OCI-LY7 (cell line): ENCODE measurements at regions not wholly inside any gene's neighbourhood (a gene's known extent, or its start where the extent isn't known, plus 50 kb on each side); places are given as distances from the start of the nearest gene placed in this dataset.

ENCODE experiments used
- CTCF ChIP-seq: fragments of 200-600 bp; sonication (generic); conservative IDR thresholded peaks from 2 replicates; pipeline ENCODE4 v1.5.1; 2014; ENCODE audit warnings: mild to moderate bottlenecking, antibody characterized with exemption, low read length, moderate library complexity, mixed read lengths
- EZH2phosphoT487 ChIP-seq: fragments of 200-600 bp; sonication (generic); IDR thresholded peaks from 2 replicates; pipeline ENCODE4 v1.6.1; 2018; ENCODE audit warnings: low read depth, borderline replicate concordance, mild to moderate bottlenecking, mixed run types, antibody characterized with exemption, low read length, moderate library complexity, mixed read lengths

GRCh38 chr3:180430896-180431295, 171.1 kb upstream of the TTC14 start:
- TF ChIP-seq CTCF, result no peak
- TF ChIP-seq EZH2phosphoT487, result no peak
